IMR-90 (cell line): ENCODE measurements at regions not wholly inside any gene's neighbourhood (a gene's known extent, or its start where the extent isn't known, plus 50 kb on each side); places are given as distances from the start of the nearest gene placed in this dataset.

ENCODE experiments used
- ATAC-seq: fragments of 200-7000 bp; cut with Tn5 transposase; 2 replicates; pipeline ENCODE4 v1.9.1; 2020; ENCODE audit warnings: low read depth, mild to moderate bottlenecking, moderate library complexity
- BruUV-seq: library from RNA; stranded (reverse); fragments of 400-500 nt; replicated peaks from 2 replicates; lab custom pipeline; 2021; lab: Mats Ljungman, UMichigan
- CTCF ChIA-PET: fragments of 300-600 bp; formaldehyde crosslinking; extraction: SDS; loops from one replicate; lab custom pipeline; 2021; ENCODE audit warnings: antibody characterized with exemption; lab: Yijun Ruan, JAX
- POLR2A ChIA-PET: fragments of 300-600 bp; sonication (Branson Sonifier 250); formaldehyde crosslinking; loops from one replicate; lab custom pipeline; 2022; ENCODE audit warnings: antibody characterized with exemption; ENCODE audit not compliant: unreplicated experiment; lab: Charles Lee
- DNase-seq: peaks from one replicate; pipeline ENCODE4 v3.0.0; 2013
- H2AFZ ChIP-seq: replicated peaks from 2 replicates; pipeline ENCODE3; 2013; ENCODE audit warnings: low read length, mild to moderate bottlenecking; ENCODE audit not compliant: poor library complexity
- H2AK5ac ChIP-seq: 2 replicates; pipeline ENCODE4 v1.6.1; 2013; ENCODE audit warnings: low read depth, low read length, inconsistent platforms
- H2AK9ac ChIP-seq: replicated peaks from 2 replicates; pipeline ENCODE3; 2013; ENCODE audit warnings: mild to moderate bottlenecking, low read depth, low read length, moderate library complexity; ENCODE audit not compliant: poor library complexity
- H2BK120ac ChIP-seq: 2 replicates; pipeline ENCODE4 v1.6.1; 2013; ENCODE audit warnings: low read depth, low read length, inconsistent platforms
- H2BK15ac ChIP-seq: 3 replicates; pipeline ENCODE4 v1.6.1; 2013; ENCODE audit warnings: low read depth, low read length, inconsistent platforms
- H2BK20ac ChIP-seq: 2 replicates; pipeline ENCODE4 v1.6.1; 2013; ENCODE audit warnings: low read depth, mild to moderate bottlenecking, inconsistent platforms, low read length, moderate library complexity
- H2BK5ac ChIP-seq: 2 replicates; pipeline ENCODE4 v1.6.1; 2013; ENCODE audit warnings: mild to moderate bottlenecking, low read depth, low read length, inconsistent platforms; ENCODE audit not compliant: poor library complexity, severe bottlenecking
- H3K14ac ChIP-seq: replicated peaks from 2 replicates; pipeline ENCODE4 v1.6.1; 2013; ENCODE audit warnings: low read depth, low read length, inconsistent platforms
- H3K18ac ChIP-seq: 2 replicates; pipeline ENCODE4 v1.6.1; 2013; ENCODE audit warnings: low read depth, low read length, control low read depth
- H3K23ac ChIP-seq: 2 replicates; pipeline ENCODE4 v1.6.1; 2013; ENCODE audit warnings: low read depth, low read length, inconsistent platforms
- H3K27ac ChIP-seq: 2 replicates; pipeline ENCODE4 v1.5.1; 2013; ENCODE audit warnings: mild to moderate bottlenecking, control low read depth, low read length; ENCODE audit not compliant: insufficient read depth
- H3K27me3 ChIP-seq: 2 replicates; pipeline ENCODE4 v1.6.1; 2013; ENCODE audit warnings: low read length; ENCODE audit not compliant: control insufficient read depth, insufficient read depth
- H3K36me3 ChIP-seq: 2 replicates; pipeline ENCODE4 v1.6.1; 2013; ENCODE audit warnings: low read length, mixed read lengths; ENCODE audit not compliant: control insufficient read depth, insufficient read depth
- H3K4ac ChIP-seq: 2 replicates; pipeline ENCODE4 v1.6.1; 2013; ENCODE audit warnings: low read depth, low read length, inconsistent platforms
- H3K4me1 ChIP-seq: 2 replicates; pipeline ENCODE4 v1.6.1; 2013; ENCODE audit warnings: low read length, mixed read lengths; ENCODE audit not compliant: control insufficient read depth, insufficient read depth
- H3K4me2 ChIP-seq: 2 replicates; pipeline ENCODE4 v1.6.1; 2013; ENCODE audit warnings: low read depth, mild to moderate bottlenecking, control low read depth, low read length, moderate library complexity
- H3K4me3 ChIP-seq: 2 replicates; pipeline ENCODE4 v1.5.1; 2013; ENCODE audit warnings: low read depth, mild to moderate bottlenecking, control low read depth, low read length, moderate library complexity; ENCODE audit not compliant: insufficient read depth
- H3K56ac ChIP-seq: 2 replicates; pipeline ENCODE4 v1.6.1; 2013; ENCODE audit warnings: low read length, inconsistent platforms; ENCODE audit not compliant: insufficient read depth; ENCODE audit errors: extremely low read depth
- H3K79me1 ChIP-seq, 2 experiments: 2 replicates each; pipeline ENCODE4 v1.6.1; 2013; ENCODE audit warnings: low read length in 2 of 2, inconsistent platforms in 1 of 2, low read depth in 1 of 2
- H3K9ac ChIP-seq: 2 replicates; pipeline ENCODE4 v1.6.1; 2013; ENCODE audit warnings: low read depth, low read length, control low read depth
- H3K9me1 ChIP-seq: 2 replicates; pipeline ENCODE4 v1.6.1; 2013; ENCODE audit warnings: low read length, inconsistent platforms; ENCODE audit not compliant: insufficient read depth
- H3K9me3 ChIP-seq: 2 replicates; pipeline ENCODE4 v1.6.1; 2013; ENCODE audit warnings: low read length; ENCODE audit not compliant: control insufficient read depth, insufficient read depth
- H4K20me1 ChIP-seq: 2 replicates; pipeline ENCODE4 v1.6.1; 2013; ENCODE audit warnings: low read length, inconsistent platforms; ENCODE audit not compliant: insufficient read depth
- H4K5ac ChIP-seq: 2 replicates; pipeline ENCODE4 v1.6.1; 2013; ENCODE audit warnings: mild to moderate bottlenecking, low read depth, low read length, control low read depth
- H4K8ac ChIP-seq, 2 experiments: 2 replicates each; pipeline ENCODE4 v1.6.1; 2013; ENCODE audit warnings: low read depth in 2 of 2, low read length in 2 of 2, control low read depth in 1 of 2, inconsistent platforms in 1 of 2
- H4K91ac ChIP-seq: 2 replicates; pipeline ENCODE4 v1.6.1; 2013; ENCODE audit warnings: low read depth, low read length, inconsistent platforms; ENCODE audit not compliant: insufficient read depth
- BHLHE40 ChIP-seq: fragments of 150-350 bp; IDR thresholded peaks from 2 replicates; pipeline ENCODE4 v1.6.1; 2016; ENCODE audit warnings: mild to moderate bottlenecking, low read depth, low read length
- CEBPB ChIP-seq: IDR thresholded peaks from 2 replicates; pipeline ENCODE4 v1.6.1; 2012; ENCODE audit warnings: low read depth, low read length, improper control_type of control experiment
- CHD1 ChIP-seq: IDR thresholded peaks from 2 replicates; pipeline ENCODE4 v1.6.1; 2012; ENCODE audit warnings: low read depth, low read length, improper control_type of control experiment
- FOS ChIP-seq: fragments of 150-350 bp; IDR thresholded peaks from 2 replicates; pipeline ENCODE4 v1.6.1; 2016; ENCODE audit warnings: low read depth, low read length
- MAFK ChIP-seq: IDR thresholded peaks from 2 replicates; pipeline ENCODE4 v1.6.1; 2012; ENCODE audit warnings: low read depth, low read length, improper control_type of control experiment
- MAZ ChIP-seq: IDR thresholded peaks from 2 replicates; pipeline ENCODE4 v1.6.1; 2012; ENCODE audit warnings: low read depth, mild to moderate bottlenecking, low read length, improper control_type of control experiment, moderate library complexity, borderline replicate concordance
- MXI1 ChIP-seq: IDR thresholded peaks from 2 replicates; pipeline ENCODE4 v1.6.1; 2012; ENCODE audit warnings: low read depth, mild to moderate bottlenecking, low read length, moderate library complexity, borderline replicate concordance
- NFE2L2 ChIP-seq: fragments of 150-350 bp; IDR thresholded peaks from 2 replicates; pipeline ENCODE4 v1.6.1; 2016; ENCODE audit warnings: low read depth, mild to moderate bottlenecking, low read length
- POLR2A ChIP-seq: IDR thresholded peaks from 2 replicates; pipeline ENCODE4 v1.6.1; 2012; ENCODE audit warnings: mild to moderate bottlenecking, low read depth, low read length
- RAD21 ChIP-seq: IDR thresholded peaks from 2 replicates; pipeline ENCODE4 v1.6.1; 2012; ENCODE audit warnings: low read length, improper control_type of control experiment
- RCOR1 ChIP-seq: IDR thresholded peaks from 2 replicates; pipeline ENCODE4 v1.6.1; 2012; ENCODE audit warnings: mild to moderate bottlenecking, low read length, improper control_type of control experiment; ENCODE audit not compliant: insufficient replicate concordance
- RFX5 ChIP-seq: IDR thresholded peaks from 2 replicates; pipeline ENCODE4 v1.8.0; 2012; ENCODE audit warnings: low read depth, mild to moderate bottlenecking, low read length, moderate library complexity
- SMC3 ChIP-seq: fragments of 150-350 bp; IDR thresholded peaks from 2 replicates; pipeline ENCODE4 v1.6.1; 2016; ENCODE audit warnings: low read depth, mild to moderate bottlenecking, antibody characterized with exemption, low read length, moderate library complexity
- WGBS, 2 experiments: methylation state at CpG; one replicate each; pipeline versions ENCODE4 v1.1.5 to v1.1.7; 2013; ENCODE audit warnings: missing lambda C conversion rate in 2 of 2; ENCODE audit not compliant: insufficient read length in 1 of 2; ENCODE audit errors: extremely low coverage in 2 of 2; 5-methylcytosine and 5-hydroxymethylcytosine counted together
- dilution Hi-C: fragments of 300-500 bp; cut with HindIII; formaldehyde crosslinking; loops from one replicate; pipeline ENCODE4 v1.14.3; 2018; ENCODE audit warnings: low sequenced_read_pairs; ENCODE audit not compliant: unreplicated experiment
- in situ Hi-C: fragments of 300-500 bp; cut with MboI; formaldehyde crosslinking; loops from 3 replicates; pipeline ENCODE4 v1.14.3; 2019; ENCODE audit warnings: low sequenced_read_pairs, inconsistent platforms, mixed read lengths
- intact Hi-C: fragments of 100-400 bp; cut with micrococcal nuclease; formaldehyde crosslinking; loops from 2 replicates; pipeline ENCODE4 v1.10.0; 2022
- TF ChIP-seq, protein P1 (sequence below): fragments of 150-350 bp; IDR thresholded peaks from 2 replicates; pipeline ENCODE4 v1.6.1; 2017; ENCODE audit warnings: mild to moderate bottlenecking, antibody characterized with exemption, low read length, low read depth
- TF ChIP-seq, protein P2 (sequence below): fragments of 150-350 bp; IDR thresholded peaks from 2 replicates; pipeline ENCODE4 v1.6.1; 2016; ENCODE audit warnings: low read depth, mild to moderate bottlenecking, low read length, moderate library complexity, borderline replicate concordance
- TF ChIP-seq, protein P3 (sequence below): conservative IDR thresholded peaks from 2 replicates; pipeline ENCODE4 v1.5.1; 2012; ENCODE audit warnings: mild to moderate bottlenecking, low read depth, low read length, improper control_type of control experiment

- Histone ChIP-seq H3K4me1 (no peaks in the 10 kb centered on the region), H3K4ac (no peak overlapping the region), H2BK20ac (no peak overlapping the region), H3K36me3 (no peaks in the 10 kb centered on the region), H4K8ac (no peak overlapping the region), H3K27ac (no peak overlapping the region), H2BK5ac (no peak overlapping the region), H3K79me1 (no peaks in the 10 kb centered on the region), H3K18ac (no peak overlapping the region), H2BK120ac (no peak overlapping the region), H4K5ac (no peak overlapping the region), H3K9ac (no peak overlapping the region), H4K20me1 (no peaks in the 10 kb centered on the region), H3K9me1 (no peaks in the 10 kb centered on the region), H4K91ac (no peak overlapping the region), H3K23ac (no peak overlapping the region), H2AK5ac (no peak overlapping the region), H3K9me3 (peaks cover 15% of the 10 kb centered on the region; the same call in 1 of the 2 replicates), H3K56ac (no peak overlapping the region), H3K14ac (no peak overlapping the region), H2AK9ac (no peak overlapping the region), H3K27me3 (no peaks in the 10 kb centered on the region), H2BK15ac (no peak overlapping the region), H3K4me3 (no peak overlapping the region), H2AFZ (no peak overlapping the region), H3K4me2 (no peak overlapping the region)
- ChIA-PET CTCF (no interaction called here), POLR2A (no interaction called here)
- dilution Hi-C loops (no loop called here), in situ Hi-C loops (no loop called here), intact Hi-C loops (no loop called here)
- ATAC-seq (no peak), DNase-seq (no peak)
- BruUV-seq, result no TSS peak
- no CpG with 5 or more reads among the region's 1 CpG for WGBS, 2 experiments
- TF ChIP-seq, protein P1, sequence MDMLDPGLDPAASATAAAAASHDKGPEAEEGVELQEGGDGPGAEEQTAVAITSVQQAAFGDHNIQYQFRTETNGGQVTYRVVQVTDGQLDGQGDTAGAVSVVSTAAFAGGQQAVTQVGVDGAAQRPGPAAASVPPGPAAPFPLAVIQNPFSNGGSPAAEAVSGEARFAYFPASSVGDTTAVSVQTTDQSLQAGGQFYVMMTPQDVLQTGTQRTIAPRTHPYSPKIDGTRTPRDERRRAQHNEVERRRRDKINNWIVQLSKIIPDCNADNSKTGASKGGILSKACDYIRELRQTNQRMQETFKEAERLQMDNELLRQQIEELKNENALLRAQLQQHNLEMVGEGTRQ, result no peak
- TF ChIP-seq POLR2A, result no peak
- TF ChIP-seq, protein P2, sequence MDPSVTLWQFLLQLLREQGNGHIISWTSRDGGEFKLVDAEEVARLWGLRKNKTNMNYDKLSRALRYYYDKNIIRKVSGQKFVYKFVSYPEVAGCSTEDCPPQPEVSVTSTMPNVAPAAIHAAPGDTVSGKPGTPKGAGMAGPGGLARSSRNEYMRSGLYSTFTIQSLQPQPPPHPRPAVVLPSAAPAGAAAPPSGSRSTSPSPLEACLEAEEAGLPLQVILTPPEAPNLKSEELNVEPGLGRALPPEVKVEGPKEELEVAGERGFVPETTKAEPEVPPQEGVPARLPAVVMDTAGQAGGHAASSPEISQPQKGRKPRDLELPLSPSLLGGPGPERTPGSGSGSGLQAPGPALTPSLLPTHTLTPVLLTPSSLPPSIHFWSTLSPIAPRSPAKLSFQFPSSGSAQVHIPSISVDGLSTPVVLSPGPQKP, result no peak
- TF ChIP-seq RAD21, result no peak
- TF ChIP-seq FOS, result no peak
- TF ChIP-seq RCOR1, result no peak
- no peak for TF ChIP-seq BHLHE40
- no peak for TF ChIP-seq NFE2L2
- no peak for TF ChIP-seq MAFK
- no peak for TF ChIP-seq CEBPB
- TF ChIP-seq MXI1, result no peak
- TF ChIP-seq RFX5, result no peak
- TF ChIP-seq MAZ, result no peak
- TF ChIP-seq, protein P3, sequence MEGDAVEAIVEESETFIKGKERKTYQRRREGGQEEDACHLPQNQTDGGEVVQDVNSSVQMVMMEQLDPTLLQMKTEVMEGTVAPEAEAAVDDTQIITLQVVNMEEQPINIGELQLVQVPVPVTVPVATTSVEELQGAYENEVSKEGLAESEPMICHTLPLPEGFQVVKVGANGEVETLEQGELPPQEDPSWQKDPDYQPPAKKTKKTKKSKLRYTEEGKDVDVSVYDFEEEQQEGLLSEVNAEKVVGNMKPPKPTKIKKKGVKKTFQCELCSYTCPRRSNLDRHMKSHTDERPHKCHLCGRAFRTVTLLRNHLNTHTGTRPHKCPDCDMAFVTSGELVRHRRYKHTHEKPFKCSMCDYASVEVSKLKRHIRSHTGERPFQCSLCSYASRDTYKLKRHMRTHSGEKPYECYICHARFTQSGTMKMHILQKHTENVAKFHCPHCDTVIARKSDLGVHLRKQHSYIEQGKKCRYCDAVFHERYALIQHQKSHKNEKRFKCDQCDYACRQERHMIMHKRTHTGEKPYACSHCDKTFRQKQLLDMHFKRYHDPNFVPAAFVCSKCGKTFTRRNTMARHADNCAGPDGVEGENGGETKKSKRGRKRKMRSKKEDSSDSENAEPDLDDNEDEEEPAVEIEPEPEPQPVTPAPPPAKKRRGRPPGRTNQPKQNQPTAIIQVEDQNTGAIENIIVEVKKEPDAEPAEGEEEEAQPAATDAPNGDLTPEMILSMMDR, result no peak
- TF ChIP-seq SMC3, result no peak
- no peak for TF ChIP-seq CHD1
Observed at GRCh38 chr12:82097438-82097837, 260.7 kb downstream of the CCDC59 start.
